ENCODE measurements at regions not wholly inside any gene's neighbourhood (a gene's known extent, or its start where the extent isn't known, plus 50 kb on each side); places are given as distances from the start of the nearest gene placed in this dataset.

GRCh38 chr6:12578751-12579150 is 137.8 kb upstream of the PHACTR1 start:
- no peak overlapping the region for H3K4me2 ChIP-seq (ENCODE audit: insufficient read depth, low read length, poor library complexity, severe bottlenecking)
- H2BK15ac ChIP-seq (ENCODE audit: low read length) = no peak overlapping the region
- H3K9me3 ChIP-seq (replicated peaks in 1 of 2; ENCODE audit: control insufficient read depth in 2 of 2, insufficient read depth in 1 of 2, low read depth in 1 of 2, low read length in 2 of 2) = peaks cover 0 to 2% of the 10 kb centered on the region in 2 donors
- no peak overlapping the region for H4K8ac ChIP-seq (ENCODE audit: low read depth, low read length)
- no peak overlapping the region for H3K4me3 ChIP-seq (ENCODE audit: low read length in 2 of 2)
- no peak overlapping the region for H2AK5ac ChIP-seq (ENCODE audit: low read depth, low read length)
- no peak overlapping the region for H3K9ac ChIP-seq (ENCODE audit: low read depth, low read length, poor library complexity)
- no peak overlapping the region for H2BK12ac ChIP-seq (ENCODE audit: low read length)
- H3K4ac ChIP-seq (ENCODE audit: low read length) = no peak overlapping the region
- no peak overlapping the region for H3K14ac ChIP-seq (ENCODE audit: low read length)
- no peaks in the 10 kb centered on the region for H3K79me1 ChIP-seq (ENCODE audit: low read depth, low read length)
- H3K36me3 ChIP-seq (replicated peaks in 1 of 2; ENCODE audit: control insufficient read depth in 2 of 2, insufficient read depth in 2 of 2, low read length in 2 of 2) = peaks cover 0 to 2% of the 10 kb centered on the region in 2 donors
- no peak overlapping the region for H4K91ac ChIP-seq (ENCODE audit: low read depth, low read length, poor library complexity)
- no CpG with 5 or more reads among the region's 3 CpGs for WGBS, 2 donors (ENCODE audit: extremely low coverage in 2 of 2, insufficient read length in 2 of 2, insufficient replicate concordance in 1 of 2)
- H3K4me1 ChIP-seq (ENCODE audit: control insufficient read depth in 2 of 2, insufficient read depth in 1 of 2, low read depth in 1 of 2, low read length in 2 of 2) = peaks cover 0 to 3% of the 10 kb centered on the region in 2 donors
- no peak overlapping the region for H2AFZ ChIP-seq (ENCODE audit: low read length)
- peaks cover 0 to 3% (median 0%) of the 10 kb centered on the region in 3 experiments for H3K27me3 ChIP-seq (ENCODE audit: control insufficient read depth in 3 of 3, insufficient read depth in 3 of 3, low read depth in 1 of 3, low read length in 3 of 3)
- H2BK120ac ChIP-seq (ENCODE audit: low read depth, low read length) = no peak overlapping the region
- no peak for DNase-seq (ENCODE audit: low spot score)
- H3K23ac ChIP-seq (ENCODE audit: low read depth, low read length, poor library complexity) = no peak overlapping the region
- no peak overlapping the region for H3K18ac ChIP-seq (ENCODE audit: low read length)
- no peak overlapping the region for H2BK5ac ChIP-seq (ENCODE audit: low read length)
- no peak overlapping the region for H3K27ac ChIP-seq (replicated peaks; ENCODE audit: low read length)

DNA sequence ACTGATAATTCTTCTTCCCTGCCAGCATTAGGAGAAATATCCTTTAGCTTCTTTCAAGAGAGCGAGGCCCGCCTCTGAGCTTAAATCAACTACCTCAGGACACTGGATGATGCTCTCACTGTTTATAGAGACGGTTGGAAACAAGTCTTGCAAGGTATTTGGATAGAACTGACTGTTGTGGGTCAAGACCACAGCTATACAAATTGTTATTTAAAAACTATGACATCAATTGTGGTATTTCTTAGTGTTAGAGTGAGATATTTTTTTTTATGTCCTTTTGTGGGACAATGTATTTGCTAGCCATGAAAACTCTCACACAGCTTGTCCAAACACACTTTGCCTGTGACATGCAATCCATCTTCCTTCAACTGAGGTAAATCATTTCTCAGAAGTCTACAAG is 136.3 kb upstream of the PHACTR1 start:
- no CpG with 5 or more reads among the region's 3 CpGs for WGBS, 2 donors (ENCODE audit: extremely low coverage in 2 of 2, insufficient read length in 2 of 2, insufficient replicate concordance in 1 of 2)
- H2AK5ac ChIP-seq (ENCODE audit: low read depth, low read length) = no peak overlapping the region
- H2AFZ ChIP-seq (ENCODE audit: low read length) = no peak overlapping the region

GRCh38 chr6:12582421-12583110 is 134.0 kb upstream of the PHACTR1 start:
- H2AK5ac ChIP-seq (ENCODE audit: low read depth, low read length) = no peak overlapping the region
- no peak overlapping the region for H3K18ac ChIP-seq (ENCODE audit: low read length)
- H3K4me3 ChIP-seq (ENCODE audit: low read length in 2 of 2) = no peak overlapping the region
- no peak overlapping the region for H2BK5ac ChIP-seq (ENCODE audit: low read length)
- no peak overlapping the region for H3K4ac ChIP-seq (ENCODE audit: low read length)
- peaks cover 3% of the 10 kb centered on the region for H3K79me1 ChIP-seq (ENCODE audit: low read depth, low read length)
- H4K8ac ChIP-seq (ENCODE audit: low read depth, low read length) = no peak overlapping the region
- H2BK15ac ChIP-seq (ENCODE audit: low read length) = no peak overlapping the region
- peaks cover 0 to 2% (median 0%) of the 10 kb centered on the region in 3 experiments for H3K27me3 ChIP-seq (ENCODE audit: control insufficient read depth in 3 of 3, insufficient read depth in 3 of 3, low read depth in 1 of 3, low read length in 3 of 3)
- no peak for DNase-seq (ENCODE audit: low spot score)
- no CpG with 5 or more reads among the region's 4 CpGs for WGBS, 2 donors (ENCODE audit: extremely low coverage in 2 of 2, insufficient read length in 2 of 2, insufficient replicate concordance in 1 of 2)
- no peak overlapping the region for H2AFZ ChIP-seq (ENCODE audit: low read length)
- no peak overlapping the region for H3K23ac ChIP-seq (ENCODE audit: low read depth, low read length, poor library complexity)
- no peak overlapping the region for H4K91ac ChIP-seq (ENCODE audit: low read depth, low read length, poor library complexity)
- no peak overlapping the region for H3K14ac ChIP-seq (ENCODE audit: low read length)
- no peak overlapping the region for H2BK12ac ChIP-seq (ENCODE audit: low read length)
- no peak overlapping the region for H3K4me2 ChIP-seq (ENCODE audit: insufficient read depth, low read length, poor library complexity, severe bottlenecking)
- no peak overlapping the region for H2BK120ac ChIP-seq (ENCODE audit: low read depth, low read length)
- H3K9ac ChIP-seq (ENCODE audit: low read depth, low read length, poor library complexity) = no peak overlapping the region
- peaks cover 1 to 3% of the 10 kb centered on the region in 2 donors for H3K4me1 ChIP-seq (ENCODE audit: control insufficient read depth in 2 of 2, insufficient read depth in 1 of 2, low read depth in 1 of 2, low read length in 2 of 2)
- H3K9me3 ChIP-seq (replicated peaks in 1 of 2; ENCODE audit: control insufficient read depth in 2 of 2, insufficient read depth in 1 of 2, low read depth in 1 of 2, low read length in 2 of 2) = no peaks in the 10 kb centered on the region
- no peak overlapping the region for H3K27ac ChIP-seq (replicated peaks; ENCODE audit: low read length)
- H3K36me3 ChIP-seq (replicated peaks in 1 of 2; ENCODE audit: control insufficient read depth in 2 of 2, insufficient read depth in 2 of 2, low read length in 2 of 2) = no peaks in the 10 kb centered on the region

More for the DNA sequence above, 136.3 kb upstream of the PHACTR1 start:
- Histone ChIP-seq H3K4ac (ENCODE audit: low read length) (no peak overlapping the region), H4K91ac (ENCODE audit: low read depth, low read length, poor library complexity) (no peak overlapping the region), H2BK15ac (ENCODE audit: low read length) (no peak overlapping the region), H2BK120ac (ENCODE audit: low read depth, low read length) (no peak overlapping the region), H3K14ac (ENCODE audit: low read length) (no peak overlapping the region), H3K23ac (ENCODE audit: low read depth, low read length, poor library complexity) (no peak overlapping the region), H3K4me2 (ENCODE audit: insufficient read depth, low read length, poor library complexity, severe bottlenecking) (no peak overlapping the region), H4K8ac (ENCODE audit: low read depth, low read length) (no peak overlapping the region), H3K18ac (ENCODE audit: low read length) (no peak overlapping the region), H3K4me1 (ENCODE audit: control insufficient read depth in 2 of 2, insufficient read depth in 1 of 2, low read depth in 1 of 2, low read length in 2 of 2) (peaks cover 0 to 3% of the 10 kb centered on the region in 2 donors), H3K27me3 (ENCODE audit: control insufficient read depth in 3 of 3, insufficient read depth in 3 of 3, low read depth in 1 of 3, low read length in 3 of 3) (peaks cover 0 to 3% (median 0%) of the 10 kb centered on the region in 3 experiments), H3K27ac (replicated peaks; ENCODE audit: low read length) (no peak overlapping the region), H2BK12ac (ENCODE audit: low read length) (no peak overlapping the region), H3K4me3 (ENCODE audit: low read length in 2 of 2) (no peak overlapping the region), H3K36me3 (replicated peaks in 1 of 2; ENCODE audit: control insufficient read depth in 2 of 2, insufficient read depth in 2 of 2, low read length in 2 of 2) (peaks cover 0 to 2% of the 10 kb centered on the region in 2 donors), H3K79me1 (ENCODE audit: low read depth, low read length) (no peaks in the 10 kb centered on the region), H2BK5ac (ENCODE audit: low read length) (no peak overlapping the region), H3K9ac (ENCODE audit: low read depth, low read length, poor library complexity) (no peak overlapping the region), H3K9me3 (replicated peaks in 1 of 2; ENCODE audit: control insufficient read depth in 2 of 2, insufficient read depth in 1 of 2, low read depth in 1 of 2, low read length in 2 of 2) (peaks cover 0 to 2% of the 10 kb centered on the region in 2 donors)
- DNase-seq (ENCODE audit: low spot score) = no peak

- no peak overlapping the region for H3K23ac ChIP-seq (ENCODE audit: low read depth, low read length, poor library complexity)
- H3K9me3 ChIP-seq (replicated peaks in 1 of 2; ENCODE audit: control insufficient read depth in 2 of 2, insufficient read depth in 1 of 2, low read depth in 1 of 2, low read length in 2 of 2) = no peaks in the 10 kb centered on the region
Measured at GRCh38 chr6:12584631-12585405, 131.7 kb upstream of the PHACTR1 start.

More at GRCh38 chr6:12584631-12585405, 131.7 kb upstream of the PHACTR1 start:
- Histone ChIP-seq H3K4ac (ENCODE audit: low read length) (no peak overlapping the region), H3K18ac (ENCODE audit: low read length) (no peak overlapping the region), H3K27ac (replicated peaks; ENCODE audit: low read length) (no peak overlapping the region), H2BK15ac (ENCODE audit: low read length) (no peak overlapping the region), H3K36me3 (replicated peaks in 1 of 2; ENCODE audit: control insufficient read depth in 2 of 2, insufficient read depth in 2 of 2, low read length in 2 of 2) (no peaks in the 10 kb centered on the region), H4K8ac (ENCODE audit: low read depth, low read length) (no peak overlapping the region), H3K9ac (ENCODE audit: low read depth, low read length, poor library complexity) (no peak overlapping the region), H3K27me3 (ENCODE audit: control insufficient read depth in 3 of 3, insufficient read depth in 3 of 3, low read depth in 1 of 3, low read length in 3 of 3) (no peaks in the 10 kb centered on the region), H3K79me1 (ENCODE audit: low read depth, low read length) (peaks cover 3% of the 10 kb centered on the region), H2AK5ac (ENCODE audit: low read depth, low read length) (no peak overlapping the region), H2BK120ac (ENCODE audit: low read depth, low read length) (no peak overlapping the region), H3K14ac (ENCODE audit: low read length) (no peak overlapping the region), H3K4me1 (ENCODE audit: control insufficient read depth in 2 of 2, insufficient read depth in 1 of 2, low read depth in 1 of 2, low read length in 2 of 2) (peaks cover 1 to 3% of the 10 kb centered on the region in 2 donors), H2BK12ac (ENCODE audit: low read length) (no peak overlapping the region), H3K4me3 (ENCODE audit: low read length in 2 of 2) (no peak overlapping the region), H2AFZ (ENCODE audit: low read length) (no peak overlapping the region), H2BK5ac (ENCODE audit: low read length) (no peak overlapping the region), H4K91ac (ENCODE audit: low read depth, low read length, poor library complexity) (no peak overlapping the region), H3K4me2 (ENCODE audit: insufficient read depth, low read length, poor library complexity, severe bottlenecking) (no peak overlapping the region)
- no peak for DNase-seq (ENCODE audit: low spot score)
- WGBS, 2 donors (ENCODE audit: extremely low coverage in 2 of 2, insufficient read length in 2 of 2, insufficient replicate concordance in 1 of 2) = no CpG with 5 or more reads among the region's 14 CpGs
